HuH-7.5 (cell line): ENCODE measurements at regions not wholly inside any gene's neighbourhood (a gene's known extent, or its start where the extent isn't known, plus 50 kb on each side); places are given as distances from the start of the nearest gene placed in this dataset.

Source experiments
- DNase-seq: peaks from one replicate; pipeline ENCODE4 v3.0.0; 2011; ENCODE audit warnings: low spot score

DNA sequence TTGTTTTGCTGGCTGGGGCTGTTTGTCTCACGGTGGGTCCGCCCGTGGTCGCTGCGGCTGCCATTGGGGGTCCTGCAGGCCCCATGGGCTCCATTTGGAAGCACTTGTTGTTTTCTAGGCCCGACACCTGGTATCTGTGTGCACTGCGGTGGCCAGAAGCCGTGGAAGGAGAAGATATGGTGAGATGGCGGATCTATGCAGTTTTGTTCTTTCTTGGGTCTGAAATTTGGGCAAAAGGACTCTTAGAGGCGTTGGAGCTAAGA is 109.5 kb upstream of the SHH start:
- no peak for DNase-seq

DNA sequence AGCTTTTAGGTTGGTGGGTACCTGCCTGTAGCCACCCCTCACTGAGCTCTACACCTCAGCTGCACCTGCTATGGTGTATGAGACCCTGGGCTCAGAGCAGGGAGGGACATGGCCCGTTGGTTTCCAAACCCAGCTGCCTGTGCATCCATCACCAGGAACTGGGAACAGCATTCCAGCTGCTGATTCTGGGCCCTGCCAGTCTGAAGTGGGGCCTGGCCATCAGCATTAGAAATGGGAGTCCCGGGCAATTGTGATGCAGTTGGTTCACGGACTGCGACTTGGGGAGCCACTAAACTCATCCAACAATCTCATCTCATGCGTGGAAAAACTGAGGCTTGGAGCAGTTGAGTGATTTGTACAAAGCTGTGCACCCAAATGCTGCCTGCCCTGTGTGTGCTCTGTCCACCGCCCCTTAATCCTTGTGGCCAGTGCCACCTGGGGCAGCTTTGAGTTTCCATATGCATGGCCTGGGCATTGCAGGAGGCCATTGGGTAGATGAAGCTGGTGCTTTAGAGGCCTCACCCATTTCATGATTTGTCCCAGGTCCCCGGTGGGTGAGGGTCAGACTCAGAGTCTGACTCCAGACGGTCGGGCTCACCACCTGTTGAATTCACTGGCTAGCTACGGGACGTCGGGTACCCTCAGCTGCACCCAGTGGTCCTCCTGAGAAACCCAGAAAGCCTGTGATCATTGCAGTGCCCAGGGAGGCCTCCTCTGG is 109.0 kb upstream of the SHH start:
- DNase-seq: no peak

- no peak for DNase-seq
Observed at GRCh38 chr7:155920068-155920461, 107.8 kb upstream of the SHH start.

DNA sequence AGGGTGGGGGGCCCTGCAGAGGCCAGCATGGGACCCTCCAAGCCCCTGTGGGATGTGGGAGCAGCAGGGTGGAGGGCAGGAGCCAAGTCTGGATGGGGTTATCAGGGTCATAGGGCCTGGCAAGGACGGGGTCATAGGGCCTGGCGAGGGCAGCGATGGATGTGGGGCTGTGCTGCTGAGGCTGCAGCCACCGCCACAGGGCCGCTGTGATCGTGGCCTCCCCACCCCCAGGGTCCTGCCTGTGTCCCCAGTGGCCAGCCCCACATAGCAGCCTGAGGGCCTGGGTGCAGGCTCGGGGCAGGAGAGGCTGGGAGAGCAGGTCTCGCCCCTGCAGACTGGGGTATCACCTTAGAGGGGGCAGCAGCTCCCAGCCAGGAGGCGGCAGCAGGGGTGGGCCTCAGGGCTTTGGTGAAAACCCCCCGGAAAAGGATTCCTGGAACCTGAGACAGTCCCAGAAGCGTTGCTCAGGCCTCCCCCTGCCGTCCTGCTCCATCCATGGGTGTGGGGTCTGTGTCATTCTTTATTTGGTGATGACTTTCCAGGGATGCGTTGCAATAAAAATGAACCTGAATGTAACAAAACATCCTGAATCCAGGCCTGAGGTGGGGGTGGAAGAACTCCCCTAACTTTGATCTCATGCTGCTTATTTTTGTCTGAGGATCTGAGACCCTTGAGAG is 107.3 kb upstream of the SHH start:
- DNase-seq: peak; percentile 51

DNA sequence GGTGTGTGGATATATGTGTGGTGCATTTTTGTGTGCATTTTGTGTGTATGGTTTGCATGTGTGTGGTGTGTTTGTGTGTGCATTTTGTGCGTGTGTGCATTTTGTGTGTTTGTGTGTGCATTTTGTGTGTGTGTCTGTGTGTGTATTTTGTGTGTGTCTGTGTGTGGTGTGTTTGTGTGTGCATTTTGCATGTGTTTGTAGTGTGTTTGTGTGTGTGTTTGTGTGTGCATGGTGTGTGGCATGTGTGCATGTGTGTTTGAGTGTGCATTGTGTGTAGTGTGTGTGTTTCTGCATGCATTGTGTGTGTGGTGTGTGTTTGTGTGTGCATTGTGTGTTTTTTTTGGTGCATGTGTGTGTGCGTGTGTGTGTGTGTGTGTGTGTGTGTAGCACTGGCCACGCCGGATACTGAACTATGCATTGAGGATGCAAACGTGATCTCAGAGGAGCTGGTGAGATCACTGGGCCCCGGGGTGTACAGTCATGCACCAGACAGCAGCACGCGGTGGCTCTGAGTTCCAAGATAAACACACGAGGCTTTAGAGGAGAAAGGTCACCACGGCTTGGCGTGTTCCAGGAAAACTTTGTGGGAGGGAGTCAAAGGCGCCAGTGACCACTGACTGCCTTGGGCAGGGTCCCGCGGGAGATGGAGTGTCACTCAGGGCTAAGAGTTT is 106.6 kb upstream of the SHH start:
- DNase-seq: peak; percentile 79

DNA sequence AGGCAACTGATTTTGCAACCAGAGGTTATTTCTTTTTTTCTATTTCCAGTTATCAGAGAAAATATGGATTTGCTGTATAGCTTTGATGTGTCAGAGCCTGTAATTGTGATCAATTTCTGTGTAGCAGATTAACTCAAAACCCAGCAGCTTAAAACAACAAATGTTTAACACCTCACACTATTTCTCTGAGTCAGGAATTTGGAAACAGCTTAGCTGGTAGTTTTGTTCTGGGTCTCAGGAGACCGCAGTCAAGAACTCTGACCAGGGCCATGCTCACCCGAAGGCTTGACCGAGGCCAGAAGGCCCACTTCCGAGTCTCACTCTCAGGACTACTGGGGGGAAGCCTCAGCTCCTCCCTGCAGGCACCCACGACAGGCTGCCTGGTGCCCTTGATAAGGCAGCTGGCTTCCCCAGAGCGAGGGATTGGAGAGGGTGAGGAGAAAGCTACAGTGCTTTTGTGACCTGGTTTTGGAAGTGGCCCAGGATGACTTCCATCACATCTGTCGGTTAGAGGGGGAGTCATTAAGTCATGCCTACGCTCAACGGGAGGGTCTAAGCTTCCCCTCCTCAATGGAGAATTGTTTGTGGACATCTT is 105.7 kb upstream of the SHH start:
- no peak for DNase-seq

GRCh38 chr7:155916926-155917655 is 104.8 kb upstream of the SHH start:
- no peak for DNase-seq

- DNase-seq: no peak
Observed at GRCh38 chr7:155914341-155914740, 102.1 kb upstream of the SHH start.

GRCh38 chr7:155913719-155914118 is 101.5 kb upstream of the SHH start:
- no peak for DNase-seq

GRCh38 chr7:155913291-155913690 is 101.0 kb upstream of the SHH start:
- DNase-seq: no peak

- no peak for DNase-seq
Observed at GRCh38 chr7:155911471-155912105, 99.3 kb upstream of the SHH start.

GRCh38 chr7:155908385-155908784 is 96.1 kb upstream of the SHH start:
- no peak for DNase-seq

DNA sequence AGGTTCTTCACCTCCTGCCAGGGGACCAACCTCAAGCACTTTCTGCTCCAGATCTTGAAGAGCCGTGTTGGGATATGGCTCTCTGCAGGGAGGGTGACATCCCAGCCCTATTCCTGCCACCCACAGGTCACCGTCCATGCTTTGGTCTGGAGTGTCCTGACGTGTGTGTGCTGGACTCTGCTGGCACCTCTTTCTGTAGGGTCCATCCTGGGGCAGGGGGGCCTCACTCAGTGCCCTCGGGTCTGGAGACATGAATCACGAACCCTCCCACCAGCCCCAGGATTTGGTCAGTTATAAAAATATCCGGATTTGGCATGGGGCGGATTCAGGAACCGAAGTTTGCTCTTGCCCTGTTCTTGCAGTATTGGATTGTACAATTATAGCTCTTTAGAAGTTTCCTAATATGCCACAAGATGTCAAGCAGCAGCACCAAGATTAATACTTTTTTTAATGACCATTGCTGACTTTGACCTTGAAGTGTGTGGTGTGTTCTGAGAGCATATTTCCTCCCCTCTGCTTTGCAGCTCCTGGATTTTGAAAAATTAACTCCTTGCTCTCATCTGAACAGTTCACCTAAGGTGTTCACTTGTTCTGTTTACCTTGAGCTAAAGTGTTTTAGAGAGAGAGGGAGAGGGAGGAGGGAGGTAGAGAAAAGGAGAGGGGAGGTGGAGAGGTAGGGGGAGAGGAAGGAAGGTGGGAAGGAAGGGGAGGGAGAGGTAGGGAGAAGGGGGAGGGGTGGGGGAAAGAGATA is 95.4 kb upstream of the SHH start:
- DNase-seq: no peak

DNA sequence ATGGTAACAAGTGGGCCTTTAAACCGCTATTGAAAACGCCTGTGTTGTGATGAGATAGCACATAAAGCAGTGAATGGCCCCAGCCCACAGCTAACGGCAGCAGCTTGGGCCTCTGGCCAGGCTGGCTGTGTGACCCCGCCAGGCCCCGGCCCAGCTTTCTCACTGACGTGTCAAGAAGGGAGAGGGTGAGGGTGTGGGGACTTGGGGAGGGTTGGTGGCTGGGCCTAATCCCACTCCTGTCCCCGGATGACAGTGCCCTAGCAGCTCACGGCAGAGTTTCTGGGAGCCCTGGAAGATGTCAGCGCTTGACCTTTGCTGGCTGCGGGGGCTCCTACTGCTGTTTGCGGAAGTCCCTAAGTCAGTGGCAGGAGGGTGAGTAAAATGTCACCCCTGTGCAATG is 88.9 kb upstream of the SHH start:
- no peak for DNase-seq

GRCh38 chr7:155899596-155899995 is 87.3 kb upstream of the SHH start:
- DNase-seq: no peak

- DNase-seq: no peak
Observed at GRCh38 chr7:155897758-155898386, 85.6 kb upstream of the SHH start.

GRCh38 chr7:155896531-155897263 is 84.4 kb upstream of the SHH start:
- DNase-seq: no peak

GRCh38 chr7:155893664-155894063 is 81.4 kb upstream of the SHH start:
- DNase-seq: no peak

DNA sequence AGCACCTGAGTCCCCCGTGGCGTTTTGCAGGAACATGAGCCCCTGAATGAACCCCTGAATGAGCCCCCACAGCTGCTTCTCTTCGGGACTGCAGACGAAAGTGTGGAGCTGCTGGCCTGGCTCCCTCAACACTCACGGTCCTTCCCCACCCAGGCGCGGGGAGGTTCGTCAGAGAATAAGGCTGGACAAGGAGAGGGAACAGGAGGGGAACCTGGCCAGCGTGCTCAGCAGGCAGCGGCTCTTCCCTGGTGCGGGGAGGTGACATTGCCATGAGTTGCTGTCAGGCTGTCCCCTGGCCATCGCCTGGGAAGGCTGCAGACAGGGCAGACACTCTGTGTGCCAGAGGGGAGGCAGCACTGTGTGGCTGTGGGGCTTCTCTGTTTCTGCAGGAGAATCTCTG is 80.9 kb upstream of the SHH start:
- no peak for DNase-seq
